H9 (cell line): ENCODE measurements at regions not wholly inside any gene's neighbourhood (a gene's known extent, or its start where the extent isn't known, plus 50 kb on each side); places are given as distances from the start of the nearest gene placed in this dataset.

Source experiments
- DNase-seq: peaks from one replicate; pipeline ENCODE4 v3.0.0-alpha.2; 2017
- H2AFZ ChIP-seq: one replicate; pipeline ENCODE4 v1.6.1; 2013; ENCODE audit warnings: mild to moderate bottlenecking, low read length, control low read depth, moderate library complexity
- H2AK5ac ChIP-seq: 2 replicates; pipeline ENCODE4 v1.6.1; 2013; ENCODE audit warnings: low read length, control low read depth, mixed read lengths; ENCODE audit not compliant: insufficient read length
- H2BK120ac ChIP-seq: one replicate; pipeline ENCODE4 v1.6.1; 2013; ENCODE audit warnings: low read depth, mild to moderate bottlenecking, low read length, control low read depth, inconsistent platforms; ENCODE audit not compliant: poor library complexity, severe bottlenecking
- H2BK12ac ChIP-seq: 2 replicates; pipeline ENCODE4 v1.6.1; 2013; ENCODE audit warnings: low read length, control low read depth, mixed read lengths, low read depth; ENCODE audit not compliant: insufficient read length
- H2BK15ac ChIP-seq: 2 replicates; pipeline ENCODE4 v1.6.1; 2013; ENCODE audit warnings: low read depth, low read length, control low read depth
- H2BK20ac ChIP-seq: one replicate; pipeline ENCODE4 v1.6.1; 2013; ENCODE audit warnings: low read depth, mild to moderate bottlenecking, low read length, control low read depth, inconsistent platforms; ENCODE audit not compliant: poor library complexity, severe bottlenecking
- H2BK5ac ChIP-seq: 2 replicates; pipeline ENCODE4 v1.6.1; 2013; ENCODE audit warnings: low read length, control low read depth, mixed read lengths; ENCODE audit not compliant: insufficient read length
- H3K14ac ChIP-seq: 2 replicates; pipeline ENCODE4 v1.6.1; 2013; ENCODE audit warnings: low read length, control low read depth; ENCODE audit not compliant: insufficient read depth
- H3K18ac ChIP-seq: 2 replicates; pipeline ENCODE4 v1.6.1; 2013; ENCODE audit warnings: low read depth, mild to moderate bottlenecking, mixed read lengths, low read length, control low read depth; ENCODE audit not compliant: insufficient read length
- H3K23ac ChIP-seq: 2 replicates; pipeline ENCODE4 v1.6.1; 2013; ENCODE audit warnings: low read length, control low read depth, mixed read lengths, low read depth; ENCODE audit not compliant: insufficient read length
- H3K23me2 ChIP-seq: 2 replicates; pipeline ENCODE4 v1.6.1; 2013; ENCODE audit warnings: low read depth, mild to moderate bottlenecking, mixed read lengths, low read length, control low read depth; ENCODE audit not compliant: insufficient read length, poor library complexity, severe bottlenecking
- H3K27ac ChIP-seq: 2 replicates; pipeline ENCODE4 v1.5.1; 2013; ENCODE audit warnings: low read length, control low read depth, mixed read lengths, low read depth; ENCODE audit not compliant: insufficient read length
- H3K27me3 ChIP-seq: 2 replicates; pipeline ENCODE4 v1.6.1; 2013; ENCODE audit warnings: low read length, control low read depth, inconsistent platforms; ENCODE audit not compliant: insufficient read depth
- H3K4ac ChIP-seq: 2 replicates; pipeline ENCODE4 v1.6.1; 2013; ENCODE audit warnings: low read depth, mild to moderate bottlenecking, control low read depth, inconsistent platforms, low read length, moderate library complexity
- H3K4me1 ChIP-seq: 2 replicates; pipeline ENCODE4 v1.6.1; 2013; ENCODE audit warnings: low read length, control low read depth, inconsistent platforms; ENCODE audit not compliant: insufficient read depth
- H3K4me2 ChIP-seq: 2 replicates; pipeline ENCODE4 v1.6.1; 2013; ENCODE audit warnings: low read length, control low read depth, mixed read lengths; ENCODE audit not compliant: insufficient read length, insufficient read depth
- H3K56ac ChIP-seq: 2 replicates; pipeline ENCODE4 v1.6.1; 2013; ENCODE audit warnings: low read depth, mild to moderate bottlenecking, mixed read lengths, low read length, control low read depth; ENCODE audit not compliant: insufficient read length
- H3K79me1 ChIP-seq: 2 replicates; pipeline ENCODE4 v1.6.1; 2013; ENCODE audit warnings: low read depth, mild to moderate bottlenecking, moderate library complexity, low read length, control low read depth, inconsistent platforms; ENCODE audit not compliant: insufficient read depth, poor library complexity, severe bottlenecking
- H3K79me2 ChIP-seq: 2 replicates; pipeline ENCODE4 v1.6.1; 2013; ENCODE audit warnings: low read length, control low read depth, inconsistent platforms; ENCODE audit not compliant: insufficient read depth
- H3K9ac ChIP-seq: 2 replicates; pipeline ENCODE4 v1.6.1; 2013; ENCODE audit warnings: low read length, control low read depth, mixed read lengths; ENCODE audit not compliant: insufficient read length; ENCODE audit errors: extremely low read depth
- H3K9me3 ChIP-seq: one replicate; pipeline ENCODE4 v1.6.1; 2013; ENCODE audit warnings: low read depth, low read length, inconsistent platforms; ENCODE audit not compliant: control insufficient read depth
- H3T11ph ChIP-seq: one replicate; pipeline ENCODE4 v1.6.1; 2013; ENCODE audit warnings: mild to moderate bottlenecking, low read length, control low read depth, inconsistent platforms
- H4K20me1 ChIP-seq: one replicate; pipeline ENCODE4 v1.6.1; 2013; ENCODE audit not compliant: control insufficient read depth, insufficient read length, insufficient read depth
- H4K5ac ChIP-seq: 2 replicates; pipeline ENCODE4 v1.6.1; 2013; ENCODE audit warnings: low read depth, mild to moderate bottlenecking, mixed read lengths, low read length, control low read depth; ENCODE audit not compliant: insufficient read length
- H4K8ac ChIP-seq: replicated peaks from 2 replicates; pipeline ENCODE4 v1.6.1; 2013; ENCODE audit warnings: low read length, control low read depth, mixed read lengths, low read depth; ENCODE audit not compliant: insufficient read length
- H4K91ac ChIP-seq: 2 replicates; pipeline ENCODE4 v1.6.1; 2013; ENCODE audit warnings: low read depth, mild to moderate bottlenecking, moderate library complexity, mixed read lengths, low read length, control low read depth; ENCODE audit not compliant: insufficient read length
- H3K27ac Mint-ChIP-seq, 3 experiments: 2 replicates in 2 of 3; 3 replicates in 1 of 3; pipeline ENCODE4 v1.8.0; 2020 to 2021; ENCODE audit warnings: mixed read lengths in 3 of 3, mild to moderate bottlenecking in 1 of 3, moderate library complexity in 1 of 3
- H3K27me3 Mint-ChIP-seq: 2 replicates; pipeline ENCODE4 v1.8.0; 2021; ENCODE audit warnings: low read depth, mild to moderate bottlenecking, moderate library complexity, mixed read lengths
- H3K36me3 Mint-ChIP-seq, 3 experiments: 2 replicates in 2 of 3; 3 replicates in 1 of 3; pipeline ENCODE4 v1.8.0; 2020 to 2021; ENCODE audit warnings: low read depth in 3 of 3, mixed read lengths in 3 of 3; ENCODE audit not compliant: insufficient read depth in 1 of 3
- H3K4me1 Mint-ChIP-seq, 2 experiments: 2 replicates each; pipeline ENCODE4 v1.8.0; 2020; ENCODE audit warnings: mixed read lengths in 2 of 2
- H3K4me3 Mint-ChIP-seq, 2 experiments: 2 replicates in 1 of 2; 3 replicates in 1 of 2; pipeline ENCODE4 v1.8.0; 2020 to 2021; ENCODE audit warnings: mild to moderate bottlenecking in 2 of 2, mixed read lengths in 2 of 2, moderate library complexity in 1 of 2
- H3K9me3 Mint-ChIP-seq, 2 experiments: 2 replicates in 1 of 2; 3 replicates in 1 of 2; pipeline ENCODE4 v1.8.0; 2020; ENCODE audit warnings: mild to moderate bottlenecking in 2 of 2, mixed read lengths in 2 of 2, moderate library complexity in 1 of 2
- WGBS: extraction: QIAGEN DNeasy Blood & Tissue Kit; methylation state at CpG from one replicate; pipeline ENCODE4 v1.1.7; 2013; ENCODE audit warnings: missing lambda C conversion rate, low lambda C conversion rate, mixed read lengths; ENCODE audit not compliant: insufficient read length; ENCODE audit errors: extremely low coverage; 5-methylcytosine and 5-hydroxymethylcytosine counted together
- TF ChIP-seq, protein P1 (sequence below): fragments of 200-600 bp; sonication (generic); conservative IDR thresholded peaks from 3 replicates; pipeline ENCODE4 v1.8.0; 2021; ENCODE audit warnings: antibody characterized with exemption, mild to moderate bottlenecking

DNA sequence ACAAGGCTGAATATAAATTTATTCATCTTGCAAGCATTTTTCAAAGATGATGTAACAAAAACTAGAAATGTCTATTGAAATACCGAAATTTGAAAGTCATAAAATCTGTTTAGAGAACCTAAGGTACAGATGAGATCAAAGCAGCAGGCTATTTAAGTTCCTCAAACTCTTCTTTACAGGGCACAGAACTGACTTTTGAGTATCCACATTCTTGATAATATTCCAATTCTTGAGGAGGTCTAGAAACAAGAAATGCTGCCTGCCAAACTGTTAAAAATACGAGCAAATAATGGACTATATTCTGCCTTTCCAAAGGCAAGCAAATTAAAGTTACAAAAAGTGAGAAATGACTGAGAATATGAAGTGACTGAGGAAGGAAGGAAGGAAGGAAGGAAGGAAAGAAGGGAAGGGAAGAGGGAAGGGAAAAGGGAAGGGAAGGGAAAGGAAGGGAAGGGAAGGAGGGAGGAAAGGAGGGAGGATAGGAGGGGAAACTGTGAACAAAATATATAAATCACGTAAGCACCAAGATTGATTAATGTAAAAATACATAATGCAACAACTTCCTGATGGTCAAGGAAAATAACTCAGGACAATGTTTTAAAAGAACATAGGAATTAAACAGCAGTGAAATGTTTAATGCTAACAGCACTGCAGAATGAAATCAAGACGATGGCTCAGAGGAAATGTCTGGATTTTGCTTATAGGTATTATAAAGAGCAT lies 248.9 kb upstream of the HNRNPA3 start:
- no CpG with 5 or more reads among the region's 4 CpGs for WGBS
- H3K4ac ChIP-seq: no peak overlapping the region
- no peaks in the 10 kb centered on the region for H3K79me1 ChIP-seq
- no peaks in the 10 kb centered on the region; the same call in 1 of the 2 replicates for H3K4me1 ChIP-seq
- H3K9me3 Mint-ChIP-seq: no peaks in the 10 kb centered on the region
- H4K91ac ChIP-seq: no peak overlapping the region
- no peak overlapping the region for H3K4me3 Mint-ChIP-seq
- no peak overlapping the region for H3K27ac Mint-ChIP-seq
- no peak overlapping the region for H3K27ac ChIP-seq
- H3K79me2 ChIP-seq: no peaks in the 10 kb centered on the region
- no peaks in the 10 kb centered on the region for H3K23me2 ChIP-seq
- H3T11ph ChIP-seq: no peak overlapping the region
- no peaks in the 10 kb centered on the region for H3K27me3 ChIP-seq
- TF ChIP-seq, protein P1, sequence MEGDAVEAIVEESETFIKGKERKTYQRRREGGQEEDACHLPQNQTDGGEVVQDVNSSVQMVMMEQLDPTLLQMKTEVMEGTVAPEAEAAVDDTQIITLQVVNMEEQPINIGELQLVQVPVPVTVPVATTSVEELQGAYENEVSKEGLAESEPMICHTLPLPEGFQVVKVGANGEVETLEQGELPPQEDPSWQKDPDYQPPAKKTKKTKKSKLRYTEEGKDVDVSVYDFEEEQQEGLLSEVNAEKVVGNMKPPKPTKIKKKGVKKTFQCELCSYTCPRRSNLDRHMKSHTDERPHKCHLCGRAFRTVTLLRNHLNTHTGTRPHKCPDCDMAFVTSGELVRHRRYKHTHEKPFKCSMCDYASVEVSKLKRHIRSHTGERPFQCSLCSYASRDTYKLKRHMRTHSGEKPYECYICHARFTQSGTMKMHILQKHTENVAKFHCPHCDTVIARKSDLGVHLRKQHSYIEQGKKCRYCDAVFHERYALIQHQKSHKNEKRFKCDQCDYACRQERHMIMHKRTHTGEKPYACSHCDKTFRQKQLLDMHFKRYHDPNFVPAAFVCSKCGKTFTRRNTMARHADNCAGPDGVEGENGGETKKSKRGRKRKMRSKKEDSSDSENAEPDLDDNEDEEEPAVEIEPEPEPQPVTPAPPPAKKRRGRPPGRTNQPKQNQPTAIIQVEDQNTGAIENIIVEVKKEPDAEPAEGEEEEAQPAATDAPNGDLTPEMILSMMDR: no peak
- no peak overlapping the region for H3K9ac ChIP-seq
- H2BK12ac ChIP-seq: no peak overlapping the region
- H3K14ac ChIP-seq: no peak overlapping the region
- H2AFZ ChIP-seq: no peak overlapping the region
- H3K18ac ChIP-seq: no peak overlapping the region
- H4K5ac ChIP-seq: no peak overlapping the region
- H4K8ac ChIP-seq: no peak overlapping the region
- H2BK5ac ChIP-seq: no peak overlapping the region
- no peak overlapping the region for H2BK15ac ChIP-seq
- H3K36me3 Mint-ChIP-seq: no peaks in the 10 kb centered on the region
- H2AK5ac ChIP-seq: no peak overlapping the region
- no peaks in the 10 kb centered on the region for H3K27me3 Mint-ChIP-seq
- H3K23ac ChIP-seq: no peak overlapping the region
- H2BK20ac ChIP-seq: no peak overlapping the region
- H3K56ac ChIP-seq: no peak overlapping the region
- no peak overlapping the region for H2BK120ac ChIP-seq
- H3K9me3 ChIP-seq: no peaks in the 10 kb centered on the region
- DNase-seq: no peak
- H3K4me2 ChIP-seq: no peak overlapping the region
- H4K20me1 ChIP-seq: no peaks in the 10 kb centered on the region
- peaks cover 13 to 19% of the 10 kb centered on the region in 2 experiments; a peak in 2 of 4 replicates for H3K4me1 Mint-ChIP-seq
